Stromal cell of bone marrow (primary cell): ENCODE measurements at regions not wholly inside any gene's neighbourhood (a gene's known extent, or its start where the extent isn't known, plus 50 kb on each side); places are given as distances from the start of the nearest gene placed in this dataset.
"Not testable (repeated sequence)": the region's sequence is repeated elsewhere in the genome, so short reads cannot be mapped to it uniquely, and the experiment has no call there.

ENCODE experiments used
- DNase-seq: peaks from one replicate; pipeline ENCODE4 v3.0.0-alpha.2; 2012; ENCODE audit warnings: low read depth

DNA sequence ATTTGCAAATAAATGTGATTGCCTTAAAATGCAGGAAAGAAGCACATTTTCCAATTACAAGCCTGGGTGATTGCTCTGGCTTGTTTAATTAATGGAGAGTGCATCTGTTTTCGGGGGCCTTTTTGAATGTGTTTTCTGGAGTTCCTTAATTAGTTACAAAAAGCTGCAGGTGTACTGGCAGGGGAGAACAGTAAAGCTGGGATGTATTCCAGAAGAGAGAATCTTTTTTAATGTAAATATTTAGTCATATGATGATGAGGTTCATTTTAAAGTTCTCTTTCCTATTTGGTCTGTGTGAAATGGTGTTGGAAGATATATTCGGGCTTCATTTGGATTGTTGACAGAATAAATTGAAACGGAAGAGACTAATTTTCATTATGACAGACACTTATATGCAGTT is 70.9 kb upstream of the N4BP1 start:
- no peak for DNase-seq

DNA sequence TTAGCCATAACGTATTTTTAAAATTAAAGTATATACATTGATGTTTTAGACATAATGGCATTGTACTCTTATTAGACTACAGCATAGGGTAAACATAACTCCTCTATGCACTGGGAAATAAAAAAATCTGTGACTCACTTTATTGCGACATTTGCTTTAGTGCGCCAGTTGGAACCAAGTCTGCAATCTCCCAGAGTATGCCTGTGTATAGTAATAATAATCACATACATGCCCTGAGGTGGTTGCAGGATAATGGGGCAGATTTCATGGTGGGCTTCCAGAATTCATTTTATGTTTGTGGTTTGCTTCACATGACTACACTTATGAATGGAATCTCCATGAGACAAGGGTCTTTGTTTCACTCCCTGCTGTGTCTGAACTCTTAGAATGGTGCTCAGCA is 66.9 kb upstream of the N4BP1 start:
- DNase-seq, result peak; percentile 20

DNA sequence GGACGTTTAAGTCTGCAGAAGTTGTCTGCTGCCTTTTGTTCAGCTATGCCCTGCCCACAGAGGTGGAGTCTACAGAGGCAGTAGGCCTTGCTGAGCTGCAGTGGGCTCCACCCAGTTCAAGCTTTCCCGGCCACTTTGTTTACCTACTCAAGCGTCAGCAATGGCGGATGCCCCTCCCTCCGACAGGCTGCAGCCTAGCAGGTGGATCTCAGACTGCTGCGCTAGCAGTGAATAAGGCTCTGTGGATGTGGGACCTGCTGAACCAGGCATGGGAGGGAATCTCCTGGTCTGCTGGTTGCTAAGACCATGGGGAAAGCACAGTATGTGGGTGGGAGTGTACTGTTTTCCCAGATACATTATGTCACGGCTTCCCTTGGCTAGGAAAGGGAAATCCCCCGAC is 58.2 kb upstream of the N4BP1 start:
- not testable (repeated sequence) for DNase-seq

DNA sequence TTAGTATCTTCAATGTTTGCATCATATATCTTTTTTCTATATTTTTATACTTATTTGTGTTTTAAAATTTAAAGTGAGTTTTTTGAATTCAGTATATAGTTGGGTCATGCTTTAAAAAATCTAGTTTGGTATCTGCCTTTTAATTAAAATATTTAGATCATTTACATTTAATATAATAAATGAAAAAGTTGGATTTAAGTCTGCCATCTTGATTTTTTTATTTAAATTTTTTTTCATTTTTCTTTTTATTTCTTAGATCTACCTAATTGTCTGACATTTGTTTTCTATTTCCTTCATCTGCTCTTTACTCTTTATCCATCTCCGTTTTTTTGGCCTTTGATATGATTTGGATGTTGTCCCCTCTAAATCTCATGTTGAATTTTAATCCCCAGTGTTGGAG is 50.0 kb upstream of the N4BP1 start:
- no peak for DNase-seq
